Omental fat pad (tissue), 3 donors: ENCODE measurements at regions not wholly inside any gene's neighbourhood (a gene's known extent, or its start where the extent isn't known, plus 50 kb on each side); places are given as distances from the start of the nearest gene placed in this dataset.

Experiments used
- ATAC-seq: fragments of 150-250 bp; one replicate; pipeline ENCODE4 v1.9.1; 2016; ENCODE audit warnings: mild to moderate bottlenecking, moderate library complexity; ENCODE audit not compliant: low FRiP score
- DNase-seq: peaks from one replicate; pipeline ENCODE4 v3.0.0-alpha.2; 2019; ENCODE audit warnings: low spot score
- TF ChIP-seq, protein P1 (sequence below), 3 donors: fragments of 450-650 bp; IDR thresholded peaks; one replicate each; pipeline ENCODE4 v1.5.1; 2016 to 2017; ENCODE audit warnings: antibody characterized with exemption in 3 of 3, mild to moderate bottlenecking in 3 of 3, moderate library complexity in 2 of 3

DNA sequence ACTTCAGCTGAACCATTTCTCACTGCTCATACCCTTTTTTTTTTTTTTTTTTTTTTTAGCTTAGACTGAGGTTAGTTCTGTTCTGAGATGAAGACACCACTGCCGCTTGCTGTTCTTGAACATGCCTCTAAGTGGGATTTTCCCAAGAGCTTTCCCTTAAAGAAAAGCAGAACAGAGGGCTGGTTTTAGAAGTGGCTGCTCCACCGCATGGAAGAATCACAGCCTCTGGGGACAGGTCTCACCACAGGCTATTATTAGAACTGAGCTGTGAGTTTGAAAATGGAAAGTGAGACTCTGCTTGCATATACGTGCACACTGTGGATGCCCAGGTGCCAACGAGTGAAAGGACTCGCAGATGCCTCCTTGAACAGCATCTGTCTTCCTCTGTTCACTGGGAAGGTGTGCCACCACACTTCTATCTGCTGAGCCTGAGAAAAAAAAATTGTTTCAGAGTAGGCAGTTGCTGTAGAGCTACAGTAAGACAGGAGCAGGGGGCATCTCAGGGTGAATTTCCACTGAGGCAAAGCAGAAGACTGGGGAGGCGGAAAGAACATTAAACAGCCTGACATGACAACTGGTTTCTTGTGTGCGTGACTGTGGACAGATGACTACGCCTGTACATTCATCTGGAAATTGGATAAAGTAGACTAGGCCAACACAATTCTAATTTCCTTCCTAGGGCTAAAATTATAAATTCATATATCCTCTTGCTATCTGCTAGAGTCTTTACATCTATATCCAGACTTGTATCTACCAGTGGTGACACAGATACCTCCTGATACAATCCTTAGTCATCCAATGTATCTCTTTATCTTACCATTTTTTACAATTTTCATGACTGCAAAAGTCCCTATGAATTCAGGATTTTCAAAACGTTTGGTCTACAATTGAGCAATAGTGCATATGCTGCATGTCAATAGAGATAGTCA is 1045.7 kb upstream of the CELF4 start:
- TF ChIP-seq, protein P1, sequence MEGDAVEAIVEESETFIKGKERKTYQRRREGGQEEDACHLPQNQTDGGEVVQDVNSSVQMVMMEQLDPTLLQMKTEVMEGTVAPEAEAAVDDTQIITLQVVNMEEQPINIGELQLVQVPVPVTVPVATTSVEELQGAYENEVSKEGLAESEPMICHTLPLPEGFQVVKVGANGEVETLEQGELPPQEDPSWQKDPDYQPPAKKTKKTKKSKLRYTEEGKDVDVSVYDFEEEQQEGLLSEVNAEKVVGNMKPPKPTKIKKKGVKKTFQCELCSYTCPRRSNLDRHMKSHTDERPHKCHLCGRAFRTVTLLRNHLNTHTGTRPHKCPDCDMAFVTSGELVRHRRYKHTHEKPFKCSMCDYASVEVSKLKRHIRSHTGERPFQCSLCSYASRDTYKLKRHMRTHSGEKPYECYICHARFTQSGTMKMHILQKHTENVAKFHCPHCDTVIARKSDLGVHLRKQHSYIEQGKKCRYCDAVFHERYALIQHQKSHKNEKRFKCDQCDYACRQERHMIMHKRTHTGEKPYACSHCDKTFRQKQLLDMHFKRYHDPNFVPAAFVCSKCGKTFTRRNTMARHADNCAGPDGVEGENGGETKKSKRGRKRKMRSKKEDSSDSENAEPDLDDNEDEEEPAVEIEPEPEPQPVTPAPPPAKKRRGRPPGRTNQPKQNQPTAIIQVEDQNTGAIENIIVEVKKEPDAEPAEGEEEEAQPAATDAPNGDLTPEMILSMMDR (IDR thresholded peaks at IDR 0.05) = no peak
- ATAC-seq = no peak
- DNase-seq = no peak

DNA sequence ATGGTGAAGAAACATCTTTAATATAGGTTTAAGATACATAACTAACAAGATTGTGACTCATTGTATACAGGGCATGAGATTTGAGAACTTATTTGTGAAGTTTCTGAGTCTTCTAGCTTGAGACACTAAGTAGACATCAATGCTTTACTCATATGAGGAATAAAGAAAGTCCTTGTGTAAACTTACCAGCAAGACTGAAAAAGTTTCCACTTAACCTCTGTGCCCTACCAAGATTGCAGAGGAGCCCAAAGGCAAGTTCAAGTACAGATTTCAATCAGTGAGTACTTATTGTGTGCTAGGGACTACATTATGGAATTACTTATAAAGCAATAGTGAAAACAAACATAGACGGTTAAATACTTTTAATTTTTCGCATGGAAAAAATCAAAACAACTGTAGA is 1041.2 kb upstream of the CELF4 start:
- ATAC-seq (no peak), DNase-seq (no peak)
- TF ChIP-seq, protein P1 (IDR thresholded peaks at IDR 0.05) = no peak

GRCh38 chr18:38602341-38602740 is 1036.7 kb upstream of the CELF4 start:
- TF ChIP-seq, protein P1 (IDR thresholded peaks at IDR 0.05) = no peak
- DNase-seq = no peak
- ATAC-seq = no peak

DNA sequence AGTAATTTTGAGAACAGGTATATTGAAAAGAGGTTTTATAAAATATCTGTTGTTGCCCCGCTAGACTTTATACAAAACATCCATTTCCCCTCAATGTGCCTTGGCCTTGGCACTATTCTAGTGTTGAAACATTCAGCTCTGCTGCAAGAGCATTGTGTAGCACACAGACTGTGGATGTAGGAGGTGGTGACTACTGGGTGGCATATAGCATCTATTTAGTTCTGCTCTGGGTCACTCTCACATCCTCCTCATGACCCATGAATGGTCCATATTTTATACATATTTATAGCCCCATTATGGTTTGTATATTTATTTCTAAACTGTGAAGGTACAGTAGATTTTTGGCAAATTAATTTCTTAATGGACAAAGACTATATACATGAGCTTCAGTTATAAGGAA is 1022.0 kb upstream of the CELF4 start:
- TF ChIP-seq, protein P1 (IDR thresholded peaks at IDR 0.05) = no peak
- ATAC-seq = no peak
- no peak for DNase-seq

DNA sequence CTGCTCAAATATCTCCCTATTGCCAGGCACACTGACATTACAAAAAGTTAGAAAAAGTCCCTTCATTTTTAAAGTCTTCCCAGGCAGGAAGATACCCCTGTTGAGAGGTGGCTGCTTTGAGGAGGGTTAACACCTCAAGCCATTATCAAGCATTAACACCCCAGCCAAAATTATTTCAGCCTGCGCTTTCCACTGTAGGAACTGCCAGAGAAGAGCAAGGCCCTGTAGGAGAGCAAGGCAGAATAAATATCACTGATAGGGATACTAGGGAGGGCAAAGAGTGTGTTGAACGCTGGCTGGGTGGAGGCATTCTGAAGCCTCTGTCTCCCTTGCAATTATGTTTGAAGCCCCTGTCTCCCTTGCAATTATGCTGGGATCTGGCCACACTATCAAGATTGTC is 1020.7 kb upstream of the CELF4 start:
- TF ChIP-seq, protein P1 (IDR thresholded peaks at IDR 0.05) = no peak
- ATAC-seq = no peak

GRCh38 chr18:38579764-38580163 is 1014.2 kb upstream of the CELF4 start:
- TF ChIP-seq, protein P1 (IDR thresholded peaks at IDR 0.05) = no peak
- no peak for ATAC-seq

More for the DNA sequence above, 1020.7 kb upstream of the CELF4 start:
- DNase-seq = no peak

DNA sequence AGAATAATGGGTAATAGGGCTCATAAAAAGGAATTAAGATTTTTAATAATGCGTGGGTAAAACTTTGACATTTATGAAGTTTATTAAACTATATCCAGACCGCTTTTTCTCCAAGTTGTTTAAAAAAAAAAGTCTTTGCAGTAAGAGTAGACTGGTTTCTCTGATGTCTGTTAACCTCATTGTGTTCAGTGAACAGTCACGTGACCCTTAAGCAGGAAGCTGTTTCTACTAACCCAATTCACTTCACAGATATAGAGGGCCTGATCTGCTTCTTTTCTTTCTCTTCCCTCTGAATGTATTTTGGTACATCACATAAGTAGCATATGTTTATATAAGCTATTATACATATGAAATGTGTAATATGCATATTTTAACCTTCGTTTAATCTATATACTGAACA is 1011.3 kb upstream of the CELF4 start:
- no peak for DNase-seq
- no peak for ATAC-seq
- TF ChIP-seq, protein P1 (IDR thresholded peaks at IDR 0.05) = no peak

More at GRCh38 chr18:38579764-38580163, 1014.2 kb upstream of the CELF4 start:
- no peak for DNase-seq
